ENCODE measurements at regions not wholly inside any gene's neighbourhood (a gene's known extent, or its start where the extent isn't known, plus 50 kb on each side); places are given as distances from the start of the nearest gene placed in this dataset.
"Not testable (repeated sequence)": the region's sequence is repeated elsewhere in the genome, so short reads cannot be mapped to it uniquely, and the experiment has no call there.

GRCh38 chr2:194674043-194674442, 983.0 kb upstream of the SLC39A10 start:
- no peaks in the 10 kb centered on the region for H3K36me3 Mint-ChIP-seq
- POLR2A ChIA-PET, result no interaction called here

GRCh38 chr2:194672994-194673393, 984.0 kb upstream of the SLC39A10 start:
- no peak overlapping the region for H3K4me3 ChIP-seq (ENCODE audit: low read length)
- Mint-ChIP-seq H3K27ac (no peak overlapping the region), H3K9me3 (no peaks in the 10 kb centered on the region), H3K4me3 (no peak overlapping the region), H3K4me1 (no peaks in the 10 kb centered on the region), H3K27me3 (no peaks in the 10 kb centered on the region), H3K36me3 (no peaks in the 10 kb centered on the region)
- no peak for DNase-seq
- POLR2A ChIA-PET, result no interaction called here
- CTCF ChIA-PET, result no interaction called here
- H3K9me3 ChIP-seq (ENCODE audit: low read length), result no peaks in the 10 kb centered on the region
- H3K27ac ChIP-seq (ENCODE audit: low read depth, low read length), result no peak overlapping the region
- H3K27me3 ChIP-seq (ENCODE audit: insufficient read depth, low read length, poor library complexity, severe bottlenecking), result no peaks in the 10 kb centered on the region
- no peaks in the 10 kb centered on the region for H3K36me3 ChIP-seq (ENCODE audit: insufficient read depth, low read length)
- no peaks in the 10 kb centered on the region for H3K4me1 ChIP-seq (ENCODE audit: insufficient read depth, low read length)

More at GRCh38 chr2:194674043-194674442, 983.0 kb upstream of the SLC39A10 start:
- Mint-ChIP-seq H3K27ac (no peak overlapping the region), H3K4me1 (no peaks in the 10 kb centered on the region), H3K9me3 (no peaks in the 10 kb centered on the region), H3K4me3 (no peak overlapping the region), H3K27me3 (no peaks in the 10 kb centered on the region)
- H3K27me3 ChIP-seq (ENCODE audit: insufficient read depth, low read length, poor library complexity, severe bottlenecking), result no peaks in the 10 kb centered on the region
- CTCF ChIA-PET, result no interaction called here
- H3K27ac ChIP-seq (ENCODE audit: low read depth, low read length), result no peak overlapping the region
- no peaks in the 10 kb centered on the region for H3K4me1 ChIP-seq (ENCODE audit: insufficient read depth, low read length)
- H3K4me3 ChIP-seq (ENCODE audit: low read length), result no peak overlapping the region
- no peaks in the 10 kb centered on the region for H3K36me3 ChIP-seq (ENCODE audit: insufficient read depth, low read length)
- DNase-seq, result no peak
- no peaks in the 10 kb centered on the region for H3K9me3 ChIP-seq (ENCODE audit: low read length)

GRCh38 chr2:194661431-194661830, 995.6 kb upstream of the SLC39A10 start:
- Mint-ChIP-seq H3K27ac (no peak overlapping the region), H3K36me3 (no peaks in the 10 kb centered on the region), H3K4me3 (no peak overlapping the region), H3K9me3 (peaks cover 0 to 2% (median 0%) of the 10 kb centered on the region in 5 donors), H3K4me1 (no peaks in the 10 kb centered on the region), H3K27me3 (no peaks in the 10 kb centered on the region)
- no peak for DNase-seq
- ChIA-PET CTCF (no interaction called here), POLR2A (no interaction called here)
- no peaks in the 10 kb centered on the region for H3K9me3 ChIP-seq (ENCODE audit: low read length)
- H3K27ac ChIP-seq (ENCODE audit: low read depth, low read length), result no peak overlapping the region
- no peaks in the 10 kb centered on the region for H3K27me3 ChIP-seq (ENCODE audit: insufficient read depth, low read length, poor library complexity, severe bottlenecking)
- no peaks in the 10 kb centered on the region for H3K4me1 ChIP-seq (ENCODE audit: insufficient read depth, low read length)
- H3K36me3 ChIP-seq (ENCODE audit: insufficient read depth, low read length), result no peaks in the 10 kb centered on the region
- H3K4me3 ChIP-seq (ENCODE audit: low read length), result no peak overlapping the region

GRCh38 chr2:194639057-194639456, 1018.0 kb upstream of the SLC39A10 start:
- H3K4me3 Mint-ChIP-seq, result not testable (repeated sequence)

GRCh38 chr2:194621945-194622344, 1035.1 kb upstream of the SLC39A10 start:
- Mint-ChIP-seq H3K27me3 (peaks cover 0 to 2% of the 10 kb centered on the region in 2 donors), H3K4me1 (no peaks in the 10 kb centered on the region), H3K36me3 (no peaks in the 10 kb centered on the region), H3K9me3 (peaks cover 0 to 5% (median 0%) of the 10 kb centered on the region in 5 donors), H3K27ac (no peak overlapping the region), H3K4me3 (no peak overlapping the region)
- H3K27me3 ChIP-seq (ENCODE audit: insufficient read depth, low read length, poor library complexity, severe bottlenecking), result no peaks in the 10 kb centered on the region
- no peaks in the 10 kb centered on the region for H3K36me3 ChIP-seq (ENCODE audit: insufficient read depth, low read length)
- POLR2A ChIA-PET, result no interaction called here
- no peak for DNase-seq
- no peaks in the 10 kb centered on the region for H3K4me1 ChIP-seq (ENCODE audit: insufficient read depth, low read length)
- CTCF ChIA-PET, result no interaction called here
- no peaks in the 10 kb centered on the region for H3K9me3 ChIP-seq (ENCODE audit: low read length)
- no peak overlapping the region for H3K27ac ChIP-seq (ENCODE audit: low read depth, low read length)
- no peak overlapping the region for H3K4me3 ChIP-seq (ENCODE audit: low read length)

More at GRCh38 chr2:194639057-194639456, 1018.0 kb upstream of the SLC39A10 start:
- H3K27me3 ChIP-seq (ENCODE audit: insufficient read depth, low read length, poor library complexity, severe bottlenecking); H3K27ac Mint-ChIP-seq; H3K4me3 ChIP-seq (ENCODE audit: low read length); H3K4me1 Mint-ChIP-seq; H3K27me3 Mint-ChIP-seq; H3K36me3 ChIP-seq (ENCODE audit: insufficient read depth, low read length); POLR2A ChIA-PET; CTCF ChIA-PET; DNase-seq; H3K27ac ChIP-seq (ENCODE audit: low read depth, low read length); H3K4me1 ChIP-seq (ENCODE audit: insufficient read depth, low read length); H3K36me3 Mint-ChIP-seq; H3K9me3 ChIP-seq (ENCODE audit: low read length): not testable (repeated sequence)
- H3K9me3 Mint-ChIP-seq, result peaks cover 1 to 11% (median 4%) of the 10 kb centered on the region in 5 donors

- peaks cover 0 to 5% (median 0%) of the 10 kb centered on the region in 5 donors for H3K9me3 Mint-ChIP-seq
- CTCF ChIA-PET, result no interaction called here
These were observed 1037.7 kb upstream of the SLC39A10 start for GRCh38 chr2:194619366-194619765.

GRCh38 chr2:194618432-194618831, 1038.6 kb upstream of the SLC39A10 start:
- CTCF ChIA-PET, result no interaction called here
- Mint-ChIP-seq H3K27ac (no peak overlapping the region), H3K4me3 (no peak overlapping the region), H3K36me3 (no peaks in the 10 kb centered on the region), H3K4me1 (no peaks in the 10 kb centered on the region), H3K27me3 (no peaks in the 10 kb centered on the region), H3K9me3 (no peaks in the 10 kb centered on the region)
- Histone ChIP-seq H3K9me3 (ENCODE audit: low read length) (no peaks in the 10 kb centered on the region), H3K27me3 (ENCODE audit: insufficient read depth, low read length, poor library complexity, severe bottlenecking) (no peaks in the 10 kb centered on the region), H3K36me3 (ENCODE audit: insufficient read depth, low read length) (no peaks in the 10 kb centered on the region), H3K27ac (ENCODE audit: low read depth, low read length) (no peak overlapping the region), H3K4me3 (ENCODE audit: low read length) (no peak overlapping the region), H3K4me1 (ENCODE audit: insufficient read depth, low read length) (no peaks in the 10 kb centered on the region)
- DNase-seq, result no peak
- POLR2A ChIA-PET, result no interaction called here

More at GRCh38 chr2:194619366-194619765, 1037.7 kb upstream of the SLC39A10 start:
- Mint-ChIP-seq H3K36me3 (no peaks in the 10 kb centered on the region), H3K4me1 (no peaks in the 10 kb centered on the region), H3K27ac (no peak overlapping the region), H3K27me3 (peaks cover 0 to 2% of the 10 kb centered on the region in 2 donors), H3K4me3 (no peak overlapping the region)
- DNase-seq, result no peak
- H3K36me3 ChIP-seq (ENCODE audit: insufficient read depth, low read length), result no peaks in the 10 kb centered on the region
- no peak overlapping the region for H3K4me3 ChIP-seq (ENCODE audit: low read length)
- H3K27me3 ChIP-seq (ENCODE audit: insufficient read depth, low read length, poor library complexity, severe bottlenecking), result no peaks in the 10 kb centered on the region
- no peaks in the 10 kb centered on the region for H3K4me1 ChIP-seq (ENCODE audit: insufficient read depth, low read length)
- H3K9me3 ChIP-seq (ENCODE audit: low read length), result no peaks in the 10 kb centered on the region
- POLR2A ChIA-PET, result no interaction called here
- no peak overlapping the region for H3K27ac ChIP-seq (ENCODE audit: low read depth, low read length)

- ChIA-PET CTCF (no interaction called here), POLR2A (no interaction called here)
- Mint-ChIP-seq H3K4me1 (no peaks in the 10 kb centered on the region), H3K36me3 (no peaks in the 10 kb centered on the region), H3K27ac (no peak overlapping the region), H3K4me3 (no peak overlapping the region), H3K9me3 (peaks cover 0 to 4% (median 0%) of the 10 kb centered on the region in 5 donors), H3K27me3 (no peaks in the 10 kb centered on the region)
- H3K27me3 ChIP-seq (ENCODE audit: insufficient read depth, low read length, poor library complexity, severe bottlenecking), result no peaks in the 10 kb centered on the region
- H3K9me3 ChIP-seq (ENCODE audit: low read length), result no peaks in the 10 kb centered on the region
- H3K27ac ChIP-seq (ENCODE audit: low read depth, low read length), result no peak overlapping the region
- no peak for DNase-seq
- H3K4me3 ChIP-seq (ENCODE audit: low read length), result no peak overlapping the region
- no peaks in the 10 kb centered on the region for H3K36me3 ChIP-seq (ENCODE audit: insufficient read depth, low read length)
- H3K4me1 ChIP-seq (ENCODE audit: insufficient read depth, low read length), result no peaks in the 10 kb centered on the region
These were observed 1040.7 kb upstream of the SLC39A10 start for GRCh38 chr2:194616334-194616733.

- no peak overlapping the region for H3K27ac ChIP-seq (ENCODE audit: low read depth, low read length)
- H3K27me3 Mint-ChIP-seq, result no peaks in the 10 kb centered on the region
- H3K4me3 ChIP-seq (ENCODE audit: low read length), result no peak overlapping the region
- H3K4me1 ChIP-seq (ENCODE audit: insufficient read depth, low read length), result no peaks in the 10 kb centered on the region
- no peak for DNase-seq
- H3K36me3 ChIP-seq (ENCODE audit: insufficient read depth, low read length), result no peaks in the 10 kb centered on the region
- H3K4me3 Mint-ChIP-seq, result no peak overlapping the region
- H3K9me3 Mint-ChIP-seq, result peaks cover 0 to 4% (median 3%) of the 10 kb centered on the region in 5 donors
- ChIA-PET POLR2A (no interaction called here), CTCF (no interaction called here)
- H3K27ac Mint-ChIP-seq, result no peak overlapping the region
- H3K27me3 ChIP-seq (ENCODE audit: insufficient read depth, low read length, poor library complexity, severe bottlenecking), result no peaks in the 10 kb centered on the region
- no peaks in the 10 kb centered on the region for H3K36me3 Mint-ChIP-seq
- H3K4me1 Mint-ChIP-seq, result no peaks in the 10 kb centered on the region
- no peaks in the 10 kb centered on the region for H3K9me3 ChIP-seq (ENCODE audit: low read length)
These were observed 1046.7 kb upstream of the SLC39A10 start for GRCh38 chr2:194610297-194610696.
